Activated B cell treated with CpG ODN at 0.5 μM for 24 hours (primary cell): ENCODE measurements at regions not wholly inside any gene's neighbourhood (a gene's known extent, or its start where the extent isn't known, plus 50 kb on each side); places are given as distances from the start of the nearest gene placed in this dataset.

Experiments used
- ATAC-seq: fragments of 200-7000 bp; cut with Tn5 transposase; one replicate; pipeline ENCODE4 v1.10.0; 2021; ENCODE audit warnings: low read depth, mild to moderate bottlenecking, moderate library complexity
- CTCF ChIA-PET: fragments of 350-600 bp; sonication (Branson Sonifier 250); formaldehyde crosslinking; loops from one replicate; lab custom pipeline; 2021; ENCODE audit warnings: antibody characterized with exemption; lab: Charles Lee
- POLR2A ChIA-PET: fragments of 350-600 bp; sonication (Branson Sonifier 250); formaldehyde crosslinking; loops from one replicate; lab custom pipeline; 2021; ENCODE audit warnings: antibody characterized with exemption; lab: Charles Lee
- DNase-seq: peaks from one replicate; pipeline ENCODE4 v3.0.0; 2022
- H3K27ac Mint-ChIP-seq: one replicate; pipeline ENCODE4 v1.8.0; 2020; ENCODE audit warnings: mixed read lengths
- H3K27me3 Mint-ChIP-seq: one replicate; pipeline ENCODE4 v1.8.0; 2021; ENCODE audit warnings: mixed read lengths
- H3K36me3 Mint-ChIP-seq: one replicate; pipeline ENCODE4 v1.8.0; 2021; ENCODE audit warnings: low read depth, mixed read lengths
- H3K4me1 Mint-ChIP-seq: one replicate; pipeline ENCODE4 v1.8.0; 2021; ENCODE audit warnings: mixed read lengths
- H3K4me3 Mint-ChIP-seq: one replicate; pipeline ENCODE4 v1.8.0; 2020; ENCODE audit warnings: mild to moderate bottlenecking, mixed read lengths
- H3K9me3 Mint-ChIP-seq: one replicate; pipeline ENCODE4 v1.8.0; 2020; ENCODE audit warnings: mixed read lengths
- intact Hi-C: fragments of 100-400 bp; cut with micrococcal nuclease; formaldehyde crosslinking; loops from one replicate; pipeline ENCODE4 v1.15.1; 2024
- TF ChIP-seq, protein P1 (sequence below): fragments of 200-600 bp; IDR thresholded peaks from one replicate; pipeline ENCODE4 v1.8.0; 2022; ENCODE audit warnings: antibody characterized with exemption, mild to moderate bottlenecking

DNA sequence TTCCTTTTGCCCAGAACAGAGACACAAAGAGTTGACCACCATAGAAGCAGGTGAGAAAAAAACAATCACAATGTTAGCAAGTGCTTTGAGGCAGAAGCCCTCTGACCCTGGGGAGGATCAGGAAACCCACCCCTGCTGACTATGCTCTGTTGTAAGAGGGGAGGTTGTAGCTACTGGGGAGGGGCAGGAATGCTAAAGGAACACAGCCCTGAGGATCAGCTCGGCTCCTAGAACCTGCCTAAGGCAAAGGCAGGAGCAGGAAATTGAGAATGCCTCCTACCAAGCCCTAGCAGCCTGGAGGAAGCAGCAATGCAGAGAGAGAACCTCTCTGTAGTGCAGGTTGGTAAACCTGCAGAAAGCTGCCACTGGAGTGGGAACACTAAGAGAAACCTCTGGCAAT is 624.0 kb upstream of the KLF12 start:
- H3K27me3 Mint-ChIP-seq, result no peaks in the 10 kb centered on the region
- ATAC-seq, result no peak
- H3K36me3 Mint-ChIP-seq, result no peaks in the 10 kb centered on the region
- H3K27ac Mint-ChIP-seq, result no peak overlapping the region
- ChIA-PET POLR2A (no interaction called here), CTCF (no interaction called here)
- intact Hi-C loops, result no loop called here
- H3K4me3 Mint-ChIP-seq, result no peak overlapping the region
- TF ChIP-seq, protein P1, sequence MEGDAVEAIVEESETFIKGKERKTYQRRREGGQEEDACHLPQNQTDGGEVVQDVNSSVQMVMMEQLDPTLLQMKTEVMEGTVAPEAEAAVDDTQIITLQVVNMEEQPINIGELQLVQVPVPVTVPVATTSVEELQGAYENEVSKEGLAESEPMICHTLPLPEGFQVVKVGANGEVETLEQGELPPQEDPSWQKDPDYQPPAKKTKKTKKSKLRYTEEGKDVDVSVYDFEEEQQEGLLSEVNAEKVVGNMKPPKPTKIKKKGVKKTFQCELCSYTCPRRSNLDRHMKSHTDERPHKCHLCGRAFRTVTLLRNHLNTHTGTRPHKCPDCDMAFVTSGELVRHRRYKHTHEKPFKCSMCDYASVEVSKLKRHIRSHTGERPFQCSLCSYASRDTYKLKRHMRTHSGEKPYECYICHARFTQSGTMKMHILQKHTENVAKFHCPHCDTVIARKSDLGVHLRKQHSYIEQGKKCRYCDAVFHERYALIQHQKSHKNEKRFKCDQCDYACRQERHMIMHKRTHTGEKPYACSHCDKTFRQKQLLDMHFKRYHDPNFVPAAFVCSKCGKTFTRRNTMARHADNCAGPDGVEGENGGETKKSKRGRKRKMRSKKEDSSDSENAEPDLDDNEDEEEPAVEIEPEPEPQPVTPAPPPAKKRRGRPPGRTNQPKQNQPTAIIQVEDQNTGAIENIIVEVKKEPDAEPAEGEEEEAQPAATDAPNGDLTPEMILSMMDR, result no peak
- H3K4me1 Mint-ChIP-seq, result no peaks in the 10 kb centered on the region
- no peak for DNase-seq
- H3K9me3 Mint-ChIP-seq, result no peaks in the 10 kb centered on the region

DNA sequence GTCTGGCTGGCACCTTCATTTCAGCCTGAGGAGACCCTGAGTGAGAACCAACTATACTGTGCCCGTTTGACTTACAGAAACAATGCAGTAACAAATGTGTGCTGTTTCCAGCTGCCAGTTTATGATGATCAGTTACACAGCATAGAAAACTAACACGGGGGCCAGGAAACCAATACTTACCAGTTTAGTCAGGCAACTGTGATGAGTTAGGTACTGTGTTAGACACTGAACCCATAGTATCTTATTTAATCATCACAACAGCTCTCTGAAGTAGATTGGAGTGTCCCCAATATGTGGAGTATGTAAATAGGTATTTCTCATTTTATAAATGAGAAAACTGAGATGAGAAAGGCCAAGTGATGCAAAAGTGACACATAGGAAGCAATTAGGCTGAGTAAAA is 620.9 kb upstream of the KLF12 start:
- no peaks in the 10 kb centered on the region for H3K36me3 Mint-ChIP-seq
- no peak overlapping the region for H3K27ac Mint-ChIP-seq
- POLR2A ChIA-PET, result no interaction called here
- CTCF ChIA-PET, result no interaction called here
- DNase-seq, result no peak
- H3K27me3 Mint-ChIP-seq, result no peaks in the 10 kb centered on the region
- no peaks in the 10 kb centered on the region for H3K9me3 Mint-ChIP-seq
- intact Hi-C loops, result no loop called here
- TF ChIP-seq, protein P1, result no peak
- H3K4me3 Mint-ChIP-seq, result no peak overlapping the region
- ATAC-seq, result no peak
- H3K4me1 Mint-ChIP-seq, result no peaks in the 10 kb centered on the region

DNA sequence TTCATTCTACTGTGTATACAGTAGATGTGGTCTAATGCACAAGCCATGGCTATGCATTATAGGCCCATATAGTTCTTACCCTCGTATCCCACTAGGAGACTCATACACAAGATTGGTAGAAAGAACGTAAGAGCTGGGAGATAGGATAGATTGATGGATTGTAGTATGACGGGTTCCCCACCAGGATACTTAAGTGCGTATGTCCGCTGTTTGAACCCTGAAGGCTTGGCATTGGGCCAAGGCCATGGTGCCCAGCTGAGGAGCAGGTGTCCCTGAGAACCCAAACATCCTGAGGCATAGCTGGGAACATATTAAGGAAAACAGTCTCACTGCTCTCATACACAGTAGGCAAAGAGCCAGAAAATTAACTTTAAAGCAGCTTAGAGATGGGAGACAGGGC is 617.5 kb upstream of the KLF12 start:
- DNase-seq, result no peak
- CTCF ChIA-PET, result no interaction called here
- Mint-ChIP-seq H3K4me1 (no peaks in the 10 kb centered on the region), H3K27ac (no peak overlapping the region), H3K27me3 (no peaks in the 10 kb centered on the region), H3K9me3 (no peaks in the 10 kb centered on the region), H3K4me3 (no peak overlapping the region), H3K36me3 (no peaks in the 10 kb centered on the region)
- TF ChIP-seq, protein P1, result no peak
- POLR2A ChIA-PET, result no interaction called here
- intact Hi-C loops, result no loop called here
- ATAC-seq, result no peak

DNA sequence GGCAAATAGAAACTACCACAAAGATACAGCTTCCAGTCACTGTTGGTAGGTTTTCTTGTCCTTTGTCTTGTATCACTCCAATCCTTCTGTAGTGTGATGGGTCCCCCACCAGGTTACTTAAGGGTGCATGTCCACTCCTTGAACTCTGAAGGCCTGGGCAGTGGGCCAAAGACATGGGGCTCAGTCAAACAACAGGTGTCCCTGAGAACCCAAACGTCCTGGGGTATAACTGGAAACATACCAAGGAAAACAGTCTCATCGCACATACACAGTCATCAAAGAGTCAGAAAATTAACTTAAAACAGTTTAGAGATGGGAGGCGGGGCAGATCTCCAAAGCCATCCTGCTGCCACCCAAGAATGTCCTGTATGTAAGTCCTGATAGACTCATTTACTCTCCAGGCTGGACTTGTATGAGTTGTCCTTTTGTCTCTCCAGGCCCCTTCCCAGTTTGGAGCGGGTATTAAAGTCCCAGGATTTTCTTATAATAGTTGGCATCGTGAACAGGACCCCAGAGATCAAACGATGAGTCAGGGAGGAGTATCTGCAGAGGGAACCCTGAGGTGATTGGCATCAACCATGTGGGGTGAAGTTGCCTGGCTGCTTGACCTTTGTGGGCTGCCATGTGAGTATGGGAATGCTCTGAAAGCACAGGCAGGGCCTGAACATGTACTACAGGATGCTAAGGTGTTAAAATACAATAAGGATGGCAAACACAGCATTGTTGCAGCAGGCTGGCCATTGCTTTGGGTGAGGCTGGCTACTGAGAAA is 613.2 kb upstream of the KLF12 start:
- H3K4me1 Mint-ChIP-seq, result no peaks in the 10 kb centered on the region
- H3K9me3 Mint-ChIP-seq, result no peaks in the 10 kb centered on the region
- DNase-seq (no peak), ATAC-seq (no peak)
- no peaks in the 10 kb centered on the region for H3K36me3 Mint-ChIP-seq
- intact Hi-C loops, result no loop called here
- ChIA-PET CTCF (no interaction called here), POLR2A (no interaction called here)
- no peaks in the 10 kb centered on the region for H3K27me3 Mint-ChIP-seq
- TF ChIP-seq, protein P1, result no peak
- H3K4me3 Mint-ChIP-seq, result no peak overlapping the region
- no peak overlapping the region for H3K27ac Mint-ChIP-seq

DNA sequence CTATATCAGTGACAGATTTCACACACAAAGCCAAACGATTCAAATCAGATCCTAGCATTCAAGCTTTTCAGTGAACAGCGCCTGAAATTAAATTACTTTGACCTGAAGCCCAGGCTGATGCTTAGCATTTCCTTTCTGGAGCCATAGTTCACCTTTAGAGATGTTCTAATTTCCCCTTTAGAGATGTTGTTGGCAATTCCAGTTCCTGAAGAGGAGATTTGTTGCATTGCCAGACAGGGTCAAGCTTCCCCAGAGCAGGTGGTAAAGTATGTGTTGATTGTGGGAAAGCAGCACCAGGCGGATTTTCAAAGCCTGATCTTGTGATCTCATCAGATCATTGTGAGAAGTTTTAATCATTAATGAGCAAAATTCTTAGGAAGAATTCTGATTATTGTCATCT is 609.8 kb upstream of the KLF12 start:
- no peak overlapping the region for H3K27ac Mint-ChIP-seq

More for the DNA sequence above, 609.8 kb upstream of the KLF12 start:
- ChIA-PET POLR2A (no interaction called here), CTCF (no interaction called here)
- intact Hi-C loops, result no loop called here
- TF ChIP-seq, protein P1, result no peak
- H3K36me3 Mint-ChIP-seq, result no peaks in the 10 kb centered on the region
- ATAC-seq, result no peak
- no peak for DNase-seq
- H3K9me3 Mint-ChIP-seq, result no peaks in the 10 kb centered on the region
- no peaks in the 10 kb centered on the region for H3K4me1 Mint-ChIP-seq
- no peaks in the 10 kb centered on the region for H3K27me3 Mint-ChIP-seq
- no peak overlapping the region for H3K4me3 Mint-ChIP-seq
